HG03066 (cell line): ENCODE measurements at regions not wholly inside any gene's neighbourhood (a gene's known extent, or its start where the extent isn't known, plus 50 kb on each side); places are given as distances from the start of the nearest gene placed in this dataset.
"Not testable (repeated sequence)": the region's sequence is repeated elsewhere in the genome, so short reads cannot be mapped to it uniquely, and the experiment has no call there.

ENCODE experiments used
- ATAC-seq: cut with Tn5 transposase; IDR thresholded peaks from one replicate; pipeline ENCODE4 v1.9.1; 2021; ENCODE audit warnings: low read depth; ENCODE audit not compliant: unreplicated experiment

- ATAC-seq, result no peak
These were observed 459.9 kb upstream of the MCTP2 start for GRCh38 chr15:93771196-93772030.

- ATAC-seq, result no peak
These were observed 460.6 kb upstream of the MCTP2 start for GRCh38 chr15:93770788-93771187.

DNA sequence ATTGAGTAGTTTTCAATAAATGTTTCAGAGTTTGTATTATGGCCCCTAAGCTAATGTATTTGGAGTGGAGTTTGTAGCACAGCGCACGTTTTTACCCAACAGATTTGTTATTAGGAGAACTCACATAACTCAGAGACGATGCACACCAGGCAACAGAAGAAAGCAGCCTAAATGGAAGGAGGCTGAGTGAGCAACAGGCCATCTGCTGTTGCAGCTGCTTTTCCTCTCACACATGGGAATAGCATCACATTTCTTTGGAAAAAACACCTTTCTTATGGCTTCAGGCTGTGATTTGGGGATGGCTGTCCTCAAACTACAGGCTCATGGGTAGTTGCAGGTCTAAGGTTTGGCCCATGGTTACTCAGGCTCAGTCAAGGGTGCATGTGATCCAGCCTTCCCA is 469.3 kb upstream of the MCTP2 start:
- no peak for ATAC-seq

DNA sequence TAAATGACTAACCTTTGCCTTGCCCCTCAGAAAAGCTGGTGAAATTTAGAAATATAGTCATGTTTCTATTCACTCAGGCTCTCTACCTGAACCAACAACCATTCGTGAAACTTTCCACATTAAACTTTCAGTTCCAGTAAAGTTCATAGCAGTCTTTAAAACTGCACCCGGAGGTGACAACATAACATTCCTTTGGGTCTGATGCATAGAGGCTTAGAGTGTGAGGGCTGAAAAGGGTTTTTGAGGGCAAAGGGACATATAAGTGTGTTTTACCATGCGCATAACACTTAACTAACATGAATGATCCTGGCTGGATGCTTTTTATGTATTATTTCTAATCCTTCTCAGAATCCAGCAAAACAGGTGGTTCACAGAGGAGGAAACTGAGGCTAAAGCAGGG is 471.7 kb upstream of the MCTP2 start:
- ATAC-seq, result no peak

DNA sequence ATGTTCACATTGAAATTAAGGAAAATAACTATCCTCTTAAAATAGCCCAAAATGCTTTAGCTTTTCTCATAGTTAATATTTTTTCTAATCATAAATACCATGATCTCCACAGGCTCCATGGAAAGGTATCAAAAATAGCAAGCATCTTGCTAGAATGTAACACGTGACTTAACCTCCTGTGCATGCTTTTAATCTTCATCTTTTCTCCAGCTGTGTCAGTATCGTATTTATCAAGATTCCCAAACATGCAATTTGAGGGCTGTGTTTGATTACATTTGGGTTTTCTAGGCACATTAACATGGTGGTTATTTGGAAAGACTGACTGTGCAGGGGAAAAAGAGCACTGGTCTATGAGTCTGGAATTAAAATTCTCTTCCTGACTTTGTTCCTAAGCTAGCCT is 472.5 kb upstream of the MCTP2 start:
- ATAC-seq, result no peak

- ATAC-seq, result no peak
These were observed 482.7 kb upstream of the MCTP2 start for GRCh38 chr15:93748710-93749109.

DNA sequence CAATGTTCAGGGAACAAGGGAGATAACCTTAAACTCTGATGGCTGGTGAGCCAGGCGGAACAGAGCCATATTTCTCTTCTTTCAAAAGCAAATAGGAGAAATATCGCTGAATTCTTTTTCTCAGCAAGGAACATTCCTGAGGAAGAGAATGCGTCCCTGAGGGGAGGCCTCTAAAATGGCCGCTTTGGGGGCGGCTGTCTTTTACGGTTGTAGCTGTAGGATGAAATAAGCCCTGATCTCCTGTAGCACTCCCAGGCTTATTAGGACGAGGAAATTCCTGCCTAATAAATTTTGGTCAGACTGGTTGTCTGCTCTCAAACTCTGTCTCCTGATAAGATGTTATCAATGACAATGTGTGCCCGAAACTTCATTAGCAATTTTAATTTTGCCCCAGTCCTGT is 496.4 kb upstream of the MCTP2 start:
- not testable (repeated sequence) for ATAC-seq

DNA sequence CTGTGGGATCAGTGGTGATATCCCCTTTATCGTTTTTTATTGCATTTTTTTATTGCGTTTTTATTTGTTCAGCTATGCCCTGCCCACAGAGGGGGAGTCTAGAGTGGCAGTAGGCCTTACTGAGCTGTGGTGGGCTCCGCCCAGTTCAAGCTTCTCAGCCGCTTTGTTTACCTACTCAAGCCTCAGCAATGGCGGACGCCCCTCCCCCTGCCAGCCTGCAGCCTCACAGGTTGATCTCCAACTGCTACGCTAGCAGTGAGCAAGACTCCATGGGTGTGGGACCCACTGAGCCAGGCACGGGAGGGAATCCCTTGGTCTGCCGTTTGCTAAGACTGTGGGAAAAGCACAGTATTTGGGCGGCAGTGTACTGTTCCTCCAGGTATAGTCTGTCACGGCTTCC is 500.6 kb upstream of the MCTP2 start:
- ATAC-seq, result no peak

GRCh38 chr15:93722165-93722564 is 509.2 kb upstream of the MCTP2 start:
- ATAC-seq, result no peak

DNA sequence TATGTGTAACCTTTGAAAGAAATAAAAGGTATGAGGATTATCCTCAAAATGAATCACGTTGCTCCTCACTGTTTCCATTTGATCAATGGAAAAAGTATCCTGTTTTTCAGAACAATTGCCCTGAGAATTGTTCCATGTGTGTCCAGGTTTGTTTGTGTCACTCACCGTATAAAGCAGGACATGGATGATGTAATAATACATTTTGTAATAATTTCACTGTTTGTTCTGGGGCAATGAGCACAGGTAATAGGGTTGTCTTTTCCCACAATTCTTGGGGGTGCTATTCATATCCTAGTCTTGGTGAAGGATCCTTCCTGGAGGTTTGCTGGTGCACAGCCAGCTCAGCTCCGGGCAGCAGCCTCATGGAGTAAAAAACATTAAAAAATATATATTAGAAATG is 510.8 kb upstream of the MCTP2 start:
- no peak for ATAC-seq

DNA sequence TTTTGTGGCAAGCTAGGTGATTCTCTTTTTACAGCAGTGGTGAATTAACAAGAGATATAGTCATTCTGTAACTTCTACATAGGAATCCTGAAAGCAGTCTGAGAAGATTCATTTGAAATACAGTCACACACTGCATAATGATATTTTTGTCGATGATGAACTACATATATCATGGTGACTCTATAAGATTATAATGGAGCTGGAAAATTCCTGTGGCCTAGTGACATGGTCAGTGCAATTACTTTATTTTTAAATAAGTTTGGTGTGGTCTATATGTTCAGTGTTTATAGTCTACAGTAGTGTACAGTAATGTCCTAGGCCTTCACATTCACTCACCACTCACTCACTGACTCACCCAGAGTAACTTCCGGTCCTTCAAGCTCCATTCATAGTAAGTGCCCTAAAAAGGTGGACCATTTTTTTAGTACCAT is 511.4 kb upstream of the MCTP2 start:
- ATAC-seq, result no peak

DNA sequence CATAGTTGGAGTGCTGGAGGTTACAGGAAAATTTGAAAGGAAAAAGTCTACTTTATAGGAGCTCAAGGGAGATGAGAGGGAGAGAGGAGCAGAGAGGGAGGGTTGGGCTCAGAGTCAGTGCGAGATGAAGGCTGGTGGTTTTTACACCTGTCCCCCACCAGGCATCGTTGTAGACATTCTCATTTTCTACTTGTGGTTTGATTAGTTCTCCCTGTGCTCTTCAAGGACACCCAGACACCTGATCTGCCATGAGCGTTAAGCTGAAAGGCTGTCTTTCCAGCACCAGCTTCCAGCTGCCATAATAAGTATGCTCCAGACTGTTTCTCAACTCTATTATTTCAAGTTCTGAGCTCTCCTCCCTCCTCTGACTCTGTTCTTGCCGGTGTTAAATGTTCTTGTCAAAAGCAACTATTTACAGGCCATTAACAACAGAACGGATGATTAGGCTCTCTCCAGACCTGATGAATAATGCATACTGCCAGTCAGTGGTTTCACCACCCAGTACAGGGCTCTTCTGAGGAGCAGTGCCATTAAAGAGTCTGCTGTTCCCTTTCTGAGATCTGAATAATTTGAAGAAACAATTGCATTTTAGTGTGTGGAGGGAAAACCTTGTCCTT is 514.6 kb upstream of the MCTP2 start:
- ATAC-seq, result no peak

DNA sequence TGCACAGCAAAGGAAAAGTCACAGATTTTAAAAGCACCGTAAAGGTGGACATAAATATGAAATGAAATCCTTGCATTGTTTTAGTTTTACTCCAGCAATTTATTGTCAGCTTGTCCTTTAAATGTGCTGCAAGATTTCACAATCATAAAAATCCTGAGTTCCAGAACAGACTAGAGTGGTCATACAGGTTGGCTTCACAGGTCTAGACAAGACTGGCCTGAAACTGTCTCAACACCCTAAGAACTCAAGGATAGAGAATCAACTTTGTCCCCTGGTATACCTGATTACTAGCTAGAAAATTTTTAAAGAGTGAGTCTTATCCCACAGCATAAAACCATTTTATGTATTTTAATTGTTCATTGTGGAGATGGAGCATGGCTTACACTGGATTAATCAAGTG is 521.7 kb upstream of the MCTP2 start:
- no peak for ATAC-seq

- ATAC-seq, result no peak
These were observed 522.5 kb upstream of the MCTP2 start for GRCh38 chr15:93708724-93709445.

GRCh38 chr15:93707751-93708150 is 523.6 kb upstream of the MCTP2 start:
- no peak for ATAC-seq

- ATAC-seq, result no peak
These were observed 524.7 kb upstream of the MCTP2 start for GRCh38 chr15:93706495-93707292.

- no peak for ATAC-seq
These were observed 525.5 kb upstream of the MCTP2 start for GRCh38 chr15:93705753-93706455.

DNA sequence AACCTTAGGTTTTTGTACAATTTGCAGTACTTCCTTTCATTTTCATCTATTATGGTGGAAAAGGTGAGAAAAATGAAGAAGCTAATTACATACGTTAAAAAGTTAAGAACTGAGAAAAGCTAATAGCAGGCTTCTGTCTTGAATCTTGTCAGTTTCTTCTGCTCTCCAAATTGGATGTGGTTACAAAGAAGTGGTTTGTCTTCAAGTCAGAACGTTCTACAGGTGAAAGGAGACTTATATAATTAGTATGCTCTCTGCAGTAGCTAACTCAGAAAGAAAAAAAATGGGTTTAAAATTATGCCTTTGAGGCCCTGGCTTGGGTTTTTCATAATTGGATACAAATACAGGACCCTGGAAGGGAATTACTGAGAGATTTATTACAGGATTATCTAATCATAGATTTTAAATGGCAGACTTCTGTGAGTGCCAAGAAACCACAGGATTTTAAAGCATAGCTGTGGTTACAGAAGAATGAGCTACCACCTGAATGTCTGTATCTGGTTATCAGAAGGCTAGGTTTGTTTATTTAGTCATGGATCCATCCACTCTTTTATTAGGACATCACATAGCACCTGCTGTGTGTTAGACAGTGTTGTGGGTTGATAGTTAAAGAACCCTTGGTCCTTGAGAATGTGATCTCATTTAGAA is 528.1 kb upstream of the MCTP2 start:
- ATAC-seq, result no peak

DNA sequence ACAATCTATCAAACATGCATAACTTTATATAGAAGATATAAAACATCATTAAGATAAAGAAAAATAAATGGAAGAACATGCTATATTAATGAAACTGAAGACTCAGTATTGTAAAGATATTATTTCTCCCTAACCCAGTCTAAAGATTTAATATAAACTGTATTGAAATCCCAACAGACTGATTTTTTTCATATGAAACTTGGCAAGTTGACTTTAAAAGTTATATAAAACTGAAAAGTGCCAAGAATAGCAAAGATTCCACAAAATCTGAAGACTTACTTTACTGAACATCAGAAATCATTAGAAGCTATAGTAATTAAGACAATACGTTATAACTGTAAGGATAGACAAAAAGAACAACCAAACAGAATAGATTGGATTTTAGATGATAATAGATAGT is 531.3 kb upstream of the MCTP2 start:
- no peak for ATAC-seq

DNA sequence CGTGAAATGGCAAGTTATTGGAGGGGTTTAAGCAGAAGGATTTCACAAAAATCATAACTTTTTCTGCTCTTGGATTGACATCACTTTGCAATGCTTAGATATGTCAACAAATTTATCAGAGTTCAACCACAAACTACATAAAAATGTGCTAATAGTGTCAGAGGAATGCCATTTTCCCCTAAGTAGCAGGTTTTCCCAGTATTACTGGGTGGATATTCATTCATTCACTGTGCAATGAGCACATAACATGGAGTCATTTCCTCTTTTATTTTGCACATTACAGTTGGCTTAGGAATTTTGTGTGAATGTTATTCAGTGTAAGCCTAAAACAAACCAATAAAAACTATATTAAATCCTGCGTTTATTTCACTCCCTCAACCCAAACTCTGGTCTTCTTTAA is 537.3 kb upstream of the MCTP2 start:
- no peak for ATAC-seq
